Inflammatory macrophage treated with lipopolysaccharide for 4 hours (primary cell): ENCODE measurements at regions not wholly inside any gene's neighbourhood (a gene's known extent, or its start where the extent isn't known, plus 50 kb on each side); places are given as distances from the start of the nearest gene placed in this dataset.
"Not testable (repeated sequence)": the region's sequence is repeated elsewhere in the genome, so short reads cannot be mapped to it uniquely, and the experiment has no call there.

Source experiments
- DNase-seq: peaks from one replicate; pipeline ENCODE4 v3.0.0-alpha.2; 2020

DNA sequence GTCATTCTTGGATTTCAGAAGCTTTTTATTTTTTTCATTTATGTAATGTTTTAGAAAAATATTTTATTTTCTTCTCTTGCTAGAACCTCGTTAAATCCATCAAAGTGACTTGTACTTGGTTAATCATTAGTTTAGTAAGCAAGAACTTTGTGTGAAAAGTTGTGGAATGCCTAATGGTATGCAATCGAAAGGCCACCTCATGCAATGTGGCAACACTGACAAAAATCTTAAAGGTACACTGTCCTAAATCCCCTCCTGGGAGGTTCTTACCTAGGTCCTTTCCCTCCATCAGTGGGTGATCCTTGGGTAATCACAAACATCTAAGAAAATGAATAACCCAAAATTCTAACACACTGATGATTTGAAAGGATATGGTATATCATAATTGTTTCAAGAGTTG, 304.2 kb downstream of the DNAH5 start:
- DNase-seq: no peak

DNA sequence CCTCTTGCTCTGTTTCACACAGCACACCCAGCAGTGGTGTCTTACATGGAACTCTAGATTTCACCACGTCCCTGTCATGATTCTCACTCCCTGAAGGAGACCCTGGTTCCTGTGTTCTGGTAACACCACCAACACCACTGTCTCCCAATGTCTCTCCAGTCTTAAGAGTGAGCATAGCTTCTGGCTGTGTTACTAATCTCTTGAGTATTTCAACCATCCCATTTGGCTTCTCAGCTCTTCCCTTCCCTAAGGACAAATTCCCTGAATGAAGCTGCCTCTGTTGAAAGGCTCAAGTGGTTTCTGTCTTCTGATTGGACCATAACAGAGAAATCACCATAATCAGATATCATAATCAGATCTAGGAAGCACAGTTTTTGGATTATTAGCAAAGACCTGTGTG, 311.8 kb downstream of the DNAH5 start:
- no peak for DNase-seq

DNA sequence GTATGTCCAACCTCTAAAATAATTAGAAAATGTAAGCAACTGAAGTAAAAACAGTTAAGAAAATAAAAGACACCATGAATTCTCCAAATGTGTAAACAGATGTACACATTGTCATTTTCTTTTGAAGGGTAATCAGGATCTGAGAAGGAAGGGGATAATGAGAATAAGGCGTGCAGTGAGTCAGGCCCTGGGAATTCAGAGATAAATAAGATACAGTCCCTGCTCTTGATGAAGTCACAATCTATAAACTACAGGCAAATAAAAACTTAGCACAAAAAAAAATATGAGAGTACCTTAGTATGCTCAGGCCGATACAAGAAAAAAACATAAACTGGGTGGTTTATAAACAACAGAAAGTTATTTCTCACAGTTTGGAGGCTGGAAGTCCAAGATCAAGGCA, 315.3 kb downstream of the DNAH5 start:
- DNase-seq: no peak

DNA sequence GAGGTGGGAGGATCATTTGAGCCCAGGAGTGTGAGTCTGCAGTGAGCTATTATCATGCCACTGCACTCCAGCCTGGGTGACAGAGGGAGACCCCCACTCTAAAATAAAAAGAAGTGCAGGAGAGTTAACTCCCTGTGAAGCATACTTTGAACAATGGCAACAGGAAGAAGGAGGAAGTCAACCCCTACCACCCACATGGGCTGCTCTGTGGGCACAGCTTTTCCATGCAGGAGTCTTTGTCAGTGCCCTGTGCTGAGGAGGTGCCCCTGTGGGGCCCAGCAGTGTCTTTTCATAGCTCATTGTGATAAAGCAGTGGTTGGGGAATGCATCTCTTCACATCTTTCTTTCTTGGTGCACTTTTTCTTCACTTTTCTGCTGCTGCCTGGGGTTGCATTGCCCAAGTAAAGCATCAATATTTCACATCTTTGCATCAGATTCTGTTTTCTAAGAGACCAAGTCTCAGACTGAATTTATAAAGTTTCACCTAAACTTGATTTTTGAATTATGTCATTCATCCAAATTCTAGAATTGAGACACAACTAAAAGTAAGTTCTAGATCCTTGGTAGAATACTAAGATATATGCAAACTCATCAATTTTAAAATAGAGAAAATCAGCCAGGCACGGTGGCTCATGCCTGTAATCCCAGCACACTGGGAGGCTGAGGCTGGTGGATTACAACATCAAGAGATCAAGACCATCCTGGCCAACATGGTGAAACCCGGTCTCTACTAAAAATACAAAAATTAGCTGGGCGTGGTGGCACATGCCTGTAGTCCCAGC, 316.6 kb downstream of the DNAH5 start:
- no peak for DNase-seq

DNA sequence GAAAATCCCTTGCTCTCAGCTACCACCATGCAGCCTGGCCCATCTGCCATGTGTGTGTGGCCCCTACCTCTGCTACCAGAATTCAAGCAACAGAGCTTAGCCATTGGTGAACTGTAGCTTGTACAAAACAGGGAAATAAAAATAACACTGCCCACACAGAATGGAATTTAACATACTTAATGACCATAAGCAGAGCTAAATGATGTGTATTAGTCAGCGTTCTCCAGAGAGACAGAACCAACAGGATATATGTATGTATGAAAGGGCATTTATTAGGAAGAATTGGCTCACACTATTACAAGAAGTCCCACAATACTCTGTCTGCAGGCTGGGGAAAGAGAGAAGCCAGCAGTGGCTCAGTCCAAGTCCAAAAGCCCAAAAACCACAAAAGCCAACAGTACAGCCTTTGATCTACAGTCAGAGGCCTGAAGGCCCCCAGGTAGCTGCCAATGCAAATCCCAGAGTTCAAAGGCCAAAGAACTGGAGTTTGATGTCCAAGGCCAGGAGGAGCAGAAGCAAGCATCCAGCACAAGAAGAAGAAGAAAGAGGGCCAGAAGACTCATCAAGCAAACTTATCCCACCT, 318.8 kb downstream of the DNAH5 start:
- no peak for DNase-seq

DNA sequence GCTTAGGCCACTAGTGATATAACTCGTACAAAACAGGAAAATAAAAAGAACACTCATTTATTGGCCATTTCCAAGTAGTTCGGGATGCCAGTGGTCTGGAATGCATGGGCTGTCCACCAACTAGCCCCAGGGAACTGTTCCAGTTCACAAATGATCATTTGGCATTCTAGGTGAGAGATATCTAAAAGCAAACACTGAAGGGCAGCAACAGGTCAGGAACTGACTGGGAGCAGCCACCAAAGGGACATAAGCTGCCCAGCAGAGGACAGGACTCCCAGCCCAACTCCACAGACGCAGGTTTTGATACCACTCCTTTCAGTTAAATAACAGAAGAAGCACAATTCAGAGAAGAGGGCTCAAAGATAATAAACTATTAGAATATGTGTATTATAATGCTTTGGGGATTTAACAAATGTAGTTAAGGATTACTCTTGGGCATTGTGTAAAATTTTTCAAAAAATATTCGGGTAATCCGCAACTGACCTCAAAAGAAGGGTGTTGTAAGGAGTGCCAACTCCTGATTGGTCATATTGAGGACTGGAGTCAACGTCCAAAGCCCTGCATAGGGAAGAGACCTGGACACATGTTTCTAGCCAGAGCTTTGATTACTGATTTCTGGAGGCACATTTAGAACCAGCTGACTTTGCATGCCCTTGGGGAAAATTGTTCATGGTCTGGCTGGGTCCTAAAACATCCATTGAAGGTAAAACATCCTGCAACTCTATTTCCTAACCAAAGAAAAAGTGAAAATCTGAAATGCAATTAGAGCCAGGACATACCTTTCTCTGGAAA, 320.0 kb downstream of the DNAH5 start:
- no peak for DNase-seq

DNA sequence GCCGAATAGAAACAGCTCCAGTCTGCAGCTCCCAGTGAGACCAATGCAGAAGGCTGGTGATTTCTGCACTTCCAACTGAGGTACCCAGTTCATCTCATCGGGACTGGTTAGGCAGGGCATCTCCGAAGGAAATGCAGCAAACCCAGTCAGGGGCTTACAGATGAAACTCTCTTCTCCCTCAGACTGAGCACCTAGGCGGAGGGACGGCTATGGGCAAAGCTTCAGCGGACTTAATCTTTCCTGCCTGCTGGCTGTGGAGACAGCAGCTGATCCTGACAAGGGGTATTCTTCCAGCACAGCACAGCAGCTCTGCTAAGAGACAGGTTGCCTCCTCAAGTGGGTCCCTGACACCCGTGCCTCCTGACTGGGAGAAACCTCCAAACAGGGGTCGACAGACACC, 330.9 kb downstream of the DNAH5 start:
- no peak for DNase-seq

DNA sequence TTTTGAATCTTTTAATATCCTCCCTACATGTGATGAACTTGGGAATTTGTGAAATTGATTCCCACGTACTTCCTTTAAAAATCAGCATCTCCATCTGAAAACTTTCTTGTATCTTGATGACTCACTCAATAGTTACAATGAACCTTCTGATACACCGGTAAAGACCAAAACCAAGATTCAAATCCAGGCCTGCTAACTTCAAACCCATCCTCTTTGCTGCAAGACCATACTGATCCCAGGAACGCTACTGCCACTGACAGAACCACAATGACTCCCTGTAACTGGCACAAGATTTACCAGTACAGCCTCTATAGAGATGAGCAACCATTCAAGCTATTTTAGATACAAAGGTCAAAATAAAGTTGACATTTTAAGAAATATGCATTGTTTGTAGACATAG, 332.9 kb downstream of the DNAH5 start:
- DNase-seq: no peak

DNA sequence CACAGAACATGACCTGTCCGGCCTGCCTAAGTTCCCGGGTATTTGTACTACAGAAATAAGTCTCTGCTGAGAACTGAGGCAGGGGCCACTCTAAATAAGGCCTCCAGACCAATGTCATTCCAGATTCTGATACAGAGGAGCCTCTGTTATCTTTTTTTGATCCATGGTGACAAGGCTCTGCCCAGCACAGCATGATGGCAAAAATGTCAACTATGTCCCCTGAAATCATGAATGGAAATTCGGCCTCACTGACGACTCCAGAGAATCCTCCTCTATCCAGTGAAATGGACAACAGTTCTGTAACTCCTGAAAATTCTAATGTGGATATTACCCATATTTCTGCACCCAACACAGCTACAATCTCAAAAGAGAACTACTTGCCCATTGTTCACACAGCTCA, 335.0 kb downstream of the DNAH5 start:
- DNase-seq: no peak

DNA sequence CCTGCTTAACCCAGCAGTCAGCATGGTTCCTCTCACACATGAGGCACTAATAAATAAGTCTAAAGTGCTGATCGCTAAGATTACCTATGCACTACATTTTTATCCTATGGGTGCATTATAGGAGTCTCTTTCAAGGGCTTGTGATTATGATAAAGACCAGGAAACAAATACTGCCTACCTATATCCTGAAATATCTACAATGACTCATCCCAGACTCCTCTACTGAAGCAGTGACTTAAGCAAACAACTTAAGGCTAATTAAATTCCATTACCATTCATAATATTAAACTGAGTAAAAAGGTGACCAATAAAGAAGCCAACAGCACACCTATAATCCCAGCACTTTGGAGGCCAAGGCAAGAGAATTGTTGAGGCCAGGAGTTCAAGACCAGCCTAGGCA, 338.4 kb downstream of the DNAH5 start:
- no peak for DNase-seq

DNA sequence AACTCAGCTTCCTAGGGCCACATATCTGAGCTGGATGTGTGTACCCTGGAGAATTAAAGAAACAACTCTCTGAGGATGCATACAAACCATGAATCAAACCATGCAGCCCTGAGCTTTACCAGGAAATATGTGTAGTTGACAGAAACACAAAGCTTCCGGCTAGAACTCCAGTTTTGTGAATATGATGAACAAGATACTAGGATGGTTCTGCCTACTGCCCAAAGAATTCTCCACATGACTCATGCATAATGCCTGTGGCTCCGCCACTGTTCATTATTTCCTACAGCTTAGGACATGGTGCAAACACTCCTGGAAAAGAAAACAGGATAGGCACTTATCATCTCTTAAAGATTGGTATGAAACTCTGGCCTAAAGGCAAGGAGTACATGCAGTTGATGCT, 343.4 kb downstream of the DNAH5 start:
- DNase-seq: no peak

DNA sequence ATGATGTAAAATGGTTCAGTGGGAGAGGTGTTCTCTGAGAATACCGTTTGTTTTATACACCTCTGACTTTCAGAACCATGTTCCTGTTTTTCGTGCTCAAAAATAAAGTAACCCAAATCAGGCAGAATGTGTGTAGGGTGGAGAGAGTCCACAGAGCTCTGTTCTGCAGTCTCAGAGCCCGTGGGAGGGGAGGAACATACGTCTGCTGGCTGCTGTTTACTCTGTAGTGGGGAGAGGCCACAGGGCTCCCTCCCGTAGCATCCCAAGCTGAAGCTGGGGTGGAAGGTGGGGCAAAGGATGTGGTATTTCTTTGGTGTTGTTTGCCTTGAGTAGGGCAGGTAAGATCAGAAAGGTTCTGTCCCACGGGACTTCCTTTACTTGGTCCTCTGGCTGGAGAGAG, 348.5 kb downstream of the DNAH5 start:
- no peak for DNase-seq

DNA sequence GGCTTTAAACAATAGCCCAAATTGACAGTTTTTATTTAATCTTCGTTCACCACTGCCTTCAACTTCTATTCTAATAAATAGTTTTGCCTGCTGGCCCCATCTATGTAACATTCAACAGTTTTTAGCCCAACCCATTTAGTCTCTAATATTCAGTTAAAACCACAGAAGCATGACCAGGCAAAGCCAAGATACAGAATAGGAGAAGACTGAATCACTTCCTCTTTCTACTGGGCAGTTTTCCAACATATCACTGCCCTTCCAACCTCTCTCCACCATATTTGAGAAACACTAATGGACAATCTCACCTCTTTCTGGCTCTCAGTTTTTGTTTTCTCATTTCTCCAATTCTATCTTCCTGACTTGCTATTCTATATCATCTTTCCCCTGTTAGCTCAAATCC, 352.9 kb downstream of the DNAH5 start:
- peak; percentile 51 for DNase-seq

DNA sequence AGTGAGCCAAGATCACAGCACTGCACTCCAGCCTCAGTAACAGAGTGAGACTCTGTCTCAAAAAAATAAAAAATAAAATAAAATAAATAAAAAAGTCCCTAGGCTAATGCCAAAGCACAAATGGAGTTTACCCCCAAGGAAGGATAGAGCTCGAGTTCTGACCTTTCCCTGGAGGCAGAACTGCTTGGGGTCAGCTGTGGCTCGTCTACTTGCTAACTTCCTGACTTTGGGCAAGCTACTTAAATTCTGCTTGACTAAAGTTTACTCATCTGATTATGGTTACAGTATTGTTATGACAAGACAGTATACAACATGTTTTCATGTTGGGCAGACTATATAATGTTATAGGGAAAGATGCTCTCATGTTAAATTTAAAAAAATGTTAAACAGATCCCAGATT, 359.2 kb downstream of the DNAH5 start:
- no peak for DNase-seq

DNA sequence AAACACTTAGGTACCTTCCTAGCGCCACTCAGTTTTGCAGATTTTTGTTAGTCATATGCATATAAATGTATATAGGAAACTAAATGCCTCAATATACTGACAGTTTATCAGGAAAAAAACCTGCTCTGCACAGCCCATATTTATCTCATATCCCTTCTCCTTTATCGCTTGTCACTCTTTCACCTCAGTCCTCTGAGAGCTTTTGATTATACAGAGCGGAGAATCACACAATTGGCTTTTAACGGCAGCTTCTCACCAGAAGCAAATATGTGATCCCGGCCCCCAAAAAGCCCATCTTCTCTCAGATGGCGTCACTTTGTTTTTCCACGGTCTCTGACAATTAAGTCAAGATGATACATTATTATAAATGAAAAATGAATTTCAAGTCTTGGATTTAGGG, 362.6 kb downstream of the DNAH5 start:
- no peak for DNase-seq

DNA sequence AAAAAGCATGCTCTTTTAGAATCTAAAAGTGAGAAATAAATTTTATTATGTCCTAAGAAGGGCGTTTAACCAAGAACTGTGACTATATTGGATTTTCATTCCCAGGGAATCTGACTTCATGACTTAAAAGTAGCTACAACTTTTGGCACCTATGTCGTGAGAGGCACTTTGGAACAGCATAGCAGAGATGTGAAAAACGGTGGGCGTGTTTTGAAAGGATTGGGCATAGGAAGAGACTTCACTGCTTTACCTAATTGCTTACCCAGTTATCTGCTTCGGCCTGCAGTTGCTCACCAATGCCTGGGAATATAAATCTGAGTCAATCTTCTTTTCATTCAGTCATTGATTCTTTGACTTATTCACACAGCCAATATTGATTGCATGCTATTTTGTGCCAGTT, 363.4 kb downstream of the DNAH5 start:
- no peak for DNase-seq

DNA sequence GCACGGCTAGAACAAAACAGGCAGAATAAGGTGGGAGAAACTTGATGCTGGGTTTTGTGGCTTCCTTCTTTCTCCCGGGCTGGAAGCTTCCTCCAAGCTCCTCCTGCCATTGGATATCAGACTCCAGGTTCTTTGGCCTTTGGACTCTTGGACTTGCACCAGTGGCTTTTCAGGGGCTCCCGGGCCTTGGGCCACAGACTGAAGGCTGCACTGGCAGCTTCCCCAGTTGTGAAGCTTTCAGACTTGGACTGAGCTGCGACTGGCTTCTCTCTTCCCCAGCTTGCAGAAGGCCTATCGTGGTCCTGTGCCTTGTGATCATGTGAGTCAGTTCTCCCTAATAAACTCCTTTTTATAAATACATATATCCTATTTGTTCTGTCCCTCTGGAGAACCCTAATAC, 364.4 kb downstream of the DNAH5 start:
- no peak for DNase-seq

DNA sequence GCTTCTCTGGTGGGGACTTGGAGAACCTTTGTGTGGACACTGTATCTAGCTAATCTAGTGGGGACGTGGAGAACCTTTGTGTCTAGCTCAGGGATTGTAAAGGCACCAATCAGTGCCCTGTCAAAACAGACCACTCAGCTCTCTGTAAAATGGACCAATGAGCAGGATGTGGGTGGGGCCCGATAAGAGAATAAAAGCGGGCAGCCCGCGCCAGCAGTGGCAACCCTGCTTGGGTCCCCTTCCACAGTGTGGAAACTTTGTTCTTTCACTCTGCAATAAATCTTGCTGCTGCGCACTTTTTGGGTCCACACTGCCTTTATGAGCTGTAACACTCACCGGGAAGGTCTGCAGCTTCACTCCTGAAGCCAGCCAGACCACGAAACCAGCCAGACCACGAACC, 365.4 kb downstream of the DNAH5 start:
- not testable (repeated sequence) for DNase-seq

DNA sequence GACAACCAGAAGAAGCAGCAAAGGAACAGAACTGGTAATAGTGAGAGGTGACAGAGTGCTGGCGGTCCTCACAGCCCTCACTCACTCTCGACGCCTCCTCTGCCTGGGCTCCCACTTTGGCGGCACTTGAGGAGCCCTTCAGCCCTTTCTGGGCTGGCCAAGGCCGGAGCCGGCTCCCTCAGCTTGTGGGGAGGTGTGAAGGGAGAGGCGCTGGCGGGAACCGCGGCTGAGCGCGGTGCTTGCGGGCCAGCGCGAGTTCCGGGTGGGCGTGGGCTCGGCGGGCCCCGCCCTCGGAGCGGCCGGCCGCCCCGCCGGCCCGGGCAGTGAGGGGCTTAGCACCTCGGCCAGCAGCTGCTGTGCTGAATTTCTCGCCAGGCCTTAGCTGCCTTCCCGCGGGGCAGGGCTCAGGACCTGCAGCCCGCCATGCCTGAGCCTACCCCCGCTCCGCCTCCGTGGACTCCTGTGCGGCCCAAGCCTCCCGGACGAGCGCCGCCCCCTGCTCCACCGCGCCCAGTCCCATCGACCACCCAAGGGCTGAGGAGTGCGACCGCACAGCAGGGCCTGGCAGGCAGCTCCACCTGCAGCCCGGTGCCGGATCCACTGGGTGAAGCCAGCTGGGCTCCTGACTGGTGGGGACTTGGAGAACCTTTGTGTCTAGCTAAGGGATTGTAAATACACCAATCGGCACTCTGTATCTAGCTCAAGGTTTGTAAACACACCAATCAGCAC, 366.0 kb downstream of the DNAH5 start:
- not testable (repeated sequence) for DNase-seq

DNA sequence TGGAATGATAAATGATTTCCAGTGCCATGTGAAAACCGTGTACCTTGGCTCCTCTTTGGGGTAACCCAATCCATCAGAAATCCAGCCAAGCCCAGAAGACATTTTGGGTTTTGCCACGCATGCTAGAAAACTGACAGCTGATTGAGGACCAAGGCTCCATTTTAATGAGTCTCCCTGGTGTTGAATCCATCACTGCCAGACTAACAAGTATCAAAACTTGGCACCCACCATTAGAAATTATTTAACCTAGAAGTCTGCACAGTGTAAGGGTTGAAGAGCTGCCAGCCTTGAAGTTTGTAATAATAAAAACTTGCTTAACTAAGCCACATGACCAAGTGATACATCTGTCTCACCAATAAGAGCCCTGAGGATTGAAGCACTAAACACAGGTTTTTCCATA, 369.9 kb downstream of the DNAH5 start:
- no peak for DNase-seq

DNA sequence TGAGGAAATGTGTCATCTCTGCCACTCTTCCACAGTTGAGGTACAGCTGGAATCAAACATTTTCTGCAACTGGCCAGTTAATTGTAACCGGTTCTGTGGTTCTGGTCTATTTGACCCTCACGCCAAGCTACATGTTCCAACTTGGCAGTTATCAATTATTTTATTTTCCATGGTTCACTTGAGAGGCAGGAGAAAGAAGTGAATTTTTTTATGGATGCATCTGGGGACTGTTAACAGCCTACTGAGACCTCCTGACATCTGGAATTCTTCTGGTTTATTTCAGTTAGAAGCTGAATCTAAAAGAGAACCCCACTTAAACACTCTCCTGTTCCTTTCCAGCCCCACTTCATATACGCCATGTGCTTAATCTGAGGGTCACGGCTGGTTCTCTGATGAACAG, 372.3 kb downstream of the DNAH5 start:
- DNase-seq: no peak

DNA sequence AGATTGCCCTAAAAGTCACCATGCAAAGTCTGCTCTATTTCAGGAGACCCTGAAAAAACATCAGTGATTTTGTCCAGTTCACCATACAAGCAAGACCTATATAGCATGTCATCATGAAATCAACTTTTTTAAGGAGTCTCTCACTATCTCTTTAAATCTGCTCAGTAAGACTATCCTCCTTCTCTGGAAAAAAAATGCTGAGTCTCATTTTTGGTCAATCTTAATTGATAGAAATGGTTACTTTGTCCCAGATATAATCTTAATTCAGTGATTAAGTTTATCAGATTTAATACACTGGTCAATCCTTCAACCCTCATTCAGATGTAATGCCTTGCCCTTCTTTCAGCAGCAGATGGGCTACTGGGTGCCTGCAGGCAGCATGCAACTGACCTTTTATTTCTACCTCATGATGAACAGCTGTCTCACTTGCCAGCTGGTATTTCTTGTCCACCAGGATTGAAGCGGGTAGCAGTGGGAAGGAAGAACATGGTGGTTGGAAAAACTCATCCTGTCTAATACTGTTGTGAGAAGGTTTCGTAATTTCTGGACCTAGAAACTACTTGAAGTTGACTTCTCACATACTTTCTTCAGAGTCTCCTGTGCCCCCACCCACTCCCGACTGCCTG, 375.3 kb downstream of the DNAH5 start:
- no peak for DNase-seq

DNA sequence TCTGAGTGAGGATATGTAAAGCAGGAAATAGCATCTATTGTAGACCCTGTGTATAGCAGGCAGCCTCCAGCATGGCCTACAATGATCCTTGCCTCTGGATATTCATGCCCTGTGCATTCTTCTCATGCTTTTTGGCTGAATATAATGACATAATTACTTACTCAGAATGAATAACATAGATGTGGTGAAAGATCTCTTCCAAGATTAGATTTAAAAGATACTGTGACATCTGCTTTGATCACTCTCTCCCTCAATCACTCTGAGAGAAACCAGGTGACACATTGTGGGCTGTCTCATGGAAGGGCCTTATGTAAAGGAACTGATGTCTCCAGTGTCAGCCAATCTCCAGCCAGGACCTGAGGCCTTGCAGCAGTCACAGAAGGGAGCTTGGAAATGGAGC, 376.7 kb downstream of the DNAH5 start:
- DNase-seq: no peak
